Kidney glomerular epithelial cell (primary cell): ENCODE measurements at regions not wholly inside any gene's neighbourhood (a gene's known extent, or its start where the extent isn't known, plus 50 kb on each side); places are given as distances from the start of the nearest gene placed in this dataset.
A peak's percentile ranks its signal among the peaks of the same experiment; 100 is the strongest.

Source experiments
- DNase-seq: peaks from one replicate; lab custom pipeline; 2025; lab: John Stamatoyannopoulos, UW

- no peak for DNase-seq
Observed at GRCh38 chr7:131899271-131900030, 343.0 kb upstream of the PODXL start.

GRCh38 chr7:131898418-131898817 is 342.0 kb upstream of the PODXL start:
- peak; percentile 2 for DNase-seq

- no peak for DNase-seq
Observed at GRCh38 chr7:131897790-131898165, 341.4 kb upstream of the PODXL start.

DNA sequence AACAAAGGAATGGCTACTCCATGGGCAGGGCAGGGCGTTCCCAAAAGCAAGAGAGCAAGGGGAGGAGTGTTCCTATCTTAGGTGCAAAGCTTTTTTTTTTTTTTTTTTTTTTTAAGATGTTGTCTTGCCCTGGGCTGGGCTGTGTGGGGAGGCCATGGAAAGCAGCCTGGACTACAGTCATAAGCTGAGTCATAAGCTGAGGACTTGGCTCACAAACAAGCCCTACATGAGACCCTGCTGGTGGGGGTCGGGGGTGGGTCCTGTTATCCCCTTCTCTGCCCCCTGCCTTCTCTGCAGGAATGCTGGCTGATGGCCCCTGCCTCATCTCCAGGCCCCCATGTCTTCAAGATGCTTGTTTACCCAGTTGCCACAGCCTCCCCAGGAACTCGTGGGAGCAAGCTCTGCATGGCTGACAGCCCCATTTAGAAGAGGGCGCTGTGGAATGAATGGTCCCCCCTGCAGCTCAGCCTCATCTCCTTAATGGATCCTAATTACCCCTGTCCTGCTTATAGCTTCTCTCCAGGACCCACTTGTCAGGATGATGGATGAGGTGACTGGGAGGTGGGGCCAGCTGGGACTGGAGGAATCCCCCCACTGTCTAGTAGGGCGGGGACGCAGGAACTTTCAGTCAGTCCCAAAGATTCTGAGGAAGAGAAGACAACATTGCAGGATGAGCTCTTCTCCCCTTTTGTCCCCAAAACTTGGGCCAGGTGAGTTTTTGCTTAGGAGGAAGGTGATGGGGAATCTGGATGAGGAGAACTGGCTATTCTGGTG is 340.8 kb upstream of the PODXL start:
- peak; percentile 31 for DNase-seq

DNA sequence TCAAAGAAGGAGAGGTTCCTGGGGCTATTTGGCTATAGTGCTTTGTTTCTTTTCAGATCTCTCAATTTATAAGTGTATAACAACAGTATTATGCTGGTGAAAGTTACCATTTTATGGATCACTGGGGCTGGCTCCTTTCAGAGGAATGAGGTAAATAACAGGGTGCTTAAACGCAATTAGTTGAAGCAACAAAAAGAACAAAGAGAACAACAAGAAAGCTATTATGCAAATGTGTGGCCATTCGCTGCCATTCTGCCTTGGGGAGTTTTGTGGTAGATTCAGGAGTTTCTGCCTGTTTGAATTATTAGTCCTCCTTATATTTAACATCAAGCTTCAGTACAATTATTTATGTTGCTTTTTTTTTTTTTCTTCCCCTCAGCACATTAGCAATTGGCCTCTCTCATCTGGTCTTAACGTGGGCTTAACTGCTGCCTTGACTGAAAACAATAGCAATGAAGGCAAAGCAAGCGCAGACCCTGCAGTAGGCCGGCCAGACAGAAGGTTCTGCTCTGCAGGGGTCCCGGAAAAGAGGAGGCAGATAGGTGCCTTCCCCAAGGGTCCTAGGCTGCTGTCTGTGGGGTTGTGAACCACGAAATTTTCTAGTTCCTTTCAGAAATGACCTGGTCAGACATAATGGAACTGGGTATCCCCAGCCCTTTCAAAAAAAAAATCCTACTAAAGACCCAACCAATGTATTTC is 339.9 kb upstream of the PODXL start:
- no peak for DNase-seq

DNA sequence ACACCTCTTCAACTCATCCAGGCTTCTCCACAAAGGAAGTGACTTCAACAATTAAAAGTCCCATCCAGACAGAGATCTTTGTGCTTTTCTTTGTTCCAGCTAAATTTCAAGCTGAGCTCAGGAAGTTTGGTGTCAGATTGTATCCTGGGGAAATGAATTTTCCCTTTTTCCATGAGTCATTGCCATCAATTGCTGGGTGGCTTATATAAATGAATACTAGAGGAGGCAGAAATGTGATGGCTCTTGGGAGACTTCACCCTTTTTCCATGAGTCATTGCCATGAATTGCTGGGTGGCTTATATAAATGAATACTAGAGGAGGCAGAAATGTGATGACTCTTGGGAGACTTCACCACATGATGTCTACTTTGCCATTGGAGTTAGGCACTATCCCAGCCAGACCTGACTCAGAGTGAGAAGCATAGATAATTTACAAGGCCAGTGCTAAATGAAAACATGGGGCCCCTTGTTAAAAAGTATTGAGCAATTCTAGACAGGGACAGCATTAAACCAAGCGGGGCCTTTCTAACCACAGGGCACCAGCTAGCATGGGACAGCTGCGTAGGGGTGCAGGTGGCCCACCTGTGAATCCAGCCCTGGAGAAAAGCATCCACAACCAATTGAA is 339.2 kb upstream of the PODXL start:
- DNase-seq = peak; percentile 73

DNA sequence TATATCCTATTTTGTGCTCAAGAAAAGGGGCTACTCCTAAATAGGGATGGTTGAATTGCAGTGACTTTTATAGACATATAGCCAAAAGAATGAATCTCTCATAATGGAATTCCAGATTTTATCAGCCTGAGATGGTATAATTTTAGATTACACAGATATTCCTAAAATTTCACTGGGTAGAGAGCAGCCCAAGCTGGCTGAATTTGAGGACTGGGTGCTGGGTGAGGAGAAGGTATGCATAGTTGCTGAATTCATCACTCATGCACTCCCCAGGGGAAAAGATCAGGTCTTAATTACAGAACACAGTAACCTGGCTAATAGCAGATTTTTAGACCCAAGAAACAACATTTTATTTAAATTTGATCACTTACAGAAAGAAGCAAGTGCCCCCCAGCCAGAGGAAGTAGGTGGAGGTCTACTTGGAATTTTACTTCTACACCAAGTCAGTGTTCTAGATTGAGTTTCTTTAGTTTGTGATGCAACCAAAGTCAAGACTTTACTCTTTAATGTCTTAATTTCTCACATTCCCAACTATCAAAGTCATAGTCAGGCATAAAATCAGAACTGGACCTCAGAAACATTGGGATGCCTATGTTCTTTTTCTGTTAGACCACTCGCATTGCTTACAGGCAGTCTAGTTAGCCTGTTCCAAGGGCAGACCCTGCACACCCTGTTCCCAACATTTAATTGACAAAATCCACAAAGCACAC is 337.4 kb upstream of the PODXL start:
- DNase-seq = no peak

DNA sequence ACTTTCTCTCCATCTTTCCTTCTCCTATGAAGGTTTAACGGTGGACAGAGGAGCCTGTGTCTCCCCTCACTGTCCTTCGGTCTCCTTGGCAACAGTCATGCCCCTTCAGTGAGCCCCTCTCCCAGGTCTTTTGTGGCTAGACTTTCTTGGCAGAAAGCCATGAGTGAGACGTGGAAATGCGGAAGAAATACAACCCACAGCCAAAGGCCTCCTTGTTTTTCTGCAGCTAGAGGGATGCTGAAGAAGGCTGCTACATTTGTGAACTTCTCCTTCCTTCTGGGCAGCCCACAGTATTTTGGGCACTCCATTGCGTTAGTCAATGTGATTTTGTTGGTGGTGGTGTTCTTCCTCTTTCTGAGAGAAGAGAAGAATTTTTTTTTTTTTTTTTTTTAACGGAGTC is 333.7 kb upstream of the PODXL start:
- DNase-seq = no peak

DNA sequence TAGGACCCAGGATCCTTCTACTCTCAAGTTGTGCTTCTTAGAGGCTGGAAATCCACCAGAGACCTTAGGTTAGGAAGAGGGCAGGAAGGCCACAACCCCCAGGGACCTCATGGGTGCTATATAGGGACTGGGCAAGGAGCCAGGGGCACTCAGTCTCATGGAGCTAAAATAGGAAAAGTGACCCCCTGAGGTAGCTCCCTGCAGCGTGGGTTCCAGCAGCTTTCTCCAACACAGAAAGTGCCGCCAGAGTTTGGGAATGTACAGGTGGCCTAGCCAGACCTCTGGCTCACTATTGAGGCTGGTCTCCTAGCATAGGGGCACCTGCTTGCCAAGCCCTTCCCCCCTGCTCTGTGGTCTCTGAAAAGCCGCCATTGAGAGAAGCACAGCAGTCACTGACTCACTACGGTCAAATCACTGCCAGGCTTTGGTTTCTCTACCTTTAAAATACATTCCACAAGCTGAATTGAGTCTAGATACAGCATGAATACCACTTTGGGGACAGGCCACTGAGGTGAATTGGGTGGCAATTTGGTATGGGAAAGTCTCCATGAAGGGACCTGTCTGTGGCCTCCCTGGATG is 333.2 kb upstream of the PODXL start:
- DNase-seq = no peak

GRCh38 chr7:131883769-131884168 is 327.3 kb upstream of the PODXL start:
- no peak for DNase-seq

DNA sequence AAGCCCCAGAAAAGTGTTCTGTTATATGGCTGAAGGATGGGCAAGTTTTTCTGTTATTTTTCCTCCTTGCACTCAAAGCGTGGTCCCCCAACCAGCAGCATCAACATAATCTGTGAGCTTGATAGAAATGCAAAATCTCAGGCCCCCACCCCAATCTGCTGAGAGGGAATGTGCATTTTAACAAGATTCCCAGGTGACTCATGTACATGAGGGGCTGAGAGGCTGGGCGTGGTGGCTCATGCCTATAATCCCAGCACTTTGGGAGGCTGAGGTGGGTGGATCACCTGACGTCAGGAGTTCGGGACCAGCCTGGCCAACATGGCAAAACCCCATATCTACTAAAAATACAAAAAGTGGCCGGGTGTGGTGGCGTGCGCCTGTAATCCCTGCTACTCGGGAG is 326.8 kb upstream of the PODXL start:
- DNase-seq = no peak

- DNase-seq = no peak
Observed at GRCh38 chr7:131882321-131882720, 325.9 kb upstream of the PODXL start.

- no peak for DNase-seq
Observed at GRCh38 chr7:131880078-131880477, 323.6 kb upstream of the PODXL start.

DNA sequence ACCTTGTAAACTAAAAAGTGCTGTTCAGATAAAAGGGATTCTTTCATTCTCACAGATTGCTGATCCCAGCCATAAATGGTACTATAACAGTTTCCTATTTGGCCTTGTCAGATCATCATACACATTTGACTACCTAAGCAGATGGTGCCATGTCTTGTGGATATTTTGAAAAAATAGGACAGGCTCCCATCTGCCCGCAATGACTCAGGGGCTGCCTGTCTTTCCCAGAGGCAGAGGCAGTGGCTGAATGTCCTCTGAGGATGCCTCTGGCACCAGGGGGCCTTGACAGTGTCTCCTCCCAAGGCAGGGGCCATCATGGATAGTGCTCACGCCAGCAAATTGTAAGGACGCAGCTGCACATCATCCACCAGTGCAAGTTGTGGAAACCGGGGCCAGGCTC is 323.0 kb upstream of the PODXL start:
- no peak for DNase-seq

DNA sequence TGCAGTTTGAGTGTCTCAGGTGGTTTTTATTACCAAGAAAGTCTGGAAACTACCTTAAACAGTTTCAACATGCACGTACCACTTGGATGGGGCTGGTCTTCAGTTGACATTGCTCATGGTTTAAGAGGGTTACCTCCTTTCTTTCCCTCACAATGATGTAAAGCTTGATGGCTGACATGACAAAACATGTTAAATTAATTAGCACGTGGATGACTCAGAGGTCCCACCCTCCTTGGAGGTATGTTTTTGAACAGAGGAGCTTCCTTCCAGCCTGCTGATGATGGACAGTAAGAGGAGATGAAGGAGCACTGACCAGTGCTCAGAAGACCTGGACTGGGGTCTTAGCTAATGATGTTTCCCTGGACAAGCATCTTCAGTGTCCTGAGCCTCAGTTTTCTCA is 322.3 kb upstream of the PODXL start:
- DNase-seq = no peak

DNA sequence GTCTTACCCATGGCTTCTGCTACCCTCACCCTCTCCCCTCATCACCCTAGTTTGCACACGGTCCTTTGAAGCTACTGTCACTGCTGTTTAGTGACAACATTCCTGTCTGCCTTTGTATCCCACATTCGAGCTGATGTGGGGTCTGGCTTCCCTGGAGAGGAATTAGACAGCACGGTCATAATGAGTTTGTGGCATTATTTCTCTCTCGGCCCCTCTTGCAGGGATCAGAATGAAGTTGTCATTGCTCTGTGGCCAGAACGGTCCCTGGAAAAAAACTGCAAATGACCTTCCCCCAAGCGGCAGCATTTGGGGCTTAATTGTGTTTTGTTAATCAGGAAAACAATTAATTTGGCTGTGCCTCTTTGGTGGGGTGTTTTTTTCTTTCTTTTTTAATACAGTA is 317.2 kb upstream of the PODXL start:
- no peak for DNase-seq

GRCh38 chr7:131869986-131870385 is 313.6 kb upstream of the PODXL start:
- DNase-seq = no peak

DNA sequence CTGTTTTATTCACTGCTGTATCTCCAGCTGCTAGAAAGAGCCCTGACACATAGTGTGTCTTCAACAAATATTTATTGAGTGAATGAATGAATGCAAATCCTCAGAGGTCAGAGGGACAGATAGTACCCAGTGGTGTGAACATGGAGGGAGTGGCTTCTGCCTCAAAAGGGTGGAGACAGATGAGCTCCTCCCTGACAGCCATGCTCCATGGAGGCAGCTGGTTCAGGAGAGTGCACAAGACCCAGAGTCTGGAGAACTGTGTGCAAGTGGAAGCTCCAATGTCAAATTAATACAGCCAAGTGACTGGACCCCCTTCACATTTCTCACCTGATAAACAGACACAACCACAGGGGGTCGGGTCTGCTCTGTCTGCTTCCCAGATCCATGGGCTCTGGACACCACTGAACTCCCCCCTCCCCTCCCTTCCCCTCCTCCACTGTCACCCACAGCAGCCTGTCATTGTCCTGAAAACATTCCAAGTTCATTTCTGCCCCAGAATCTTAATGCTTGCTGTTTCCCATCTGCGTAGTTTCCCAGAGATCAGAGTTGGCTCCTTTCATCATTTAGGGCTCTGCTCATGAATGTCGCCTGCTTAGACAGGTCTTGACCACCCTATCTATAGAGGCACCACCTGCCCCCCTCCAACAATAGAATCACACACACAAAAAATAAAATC is 312.9 kb upstream of the PODXL start:
- DNase-seq = no peak

GRCh38 chr7:131867461-131867860 is 311.0 kb upstream of the PODXL start:
- DNase-seq = no peak

GRCh38 chr7:131865911-131866310 is 309.5 kb upstream of the PODXL start:
- no peak for DNase-seq
